ENCODE measurements at regions not wholly inside any gene's neighbourhood (a gene's known extent, or its start where the extent isn't known, plus 50 kb on each side); places are given as distances from the start of the nearest gene placed in this dataset.

DNA sequence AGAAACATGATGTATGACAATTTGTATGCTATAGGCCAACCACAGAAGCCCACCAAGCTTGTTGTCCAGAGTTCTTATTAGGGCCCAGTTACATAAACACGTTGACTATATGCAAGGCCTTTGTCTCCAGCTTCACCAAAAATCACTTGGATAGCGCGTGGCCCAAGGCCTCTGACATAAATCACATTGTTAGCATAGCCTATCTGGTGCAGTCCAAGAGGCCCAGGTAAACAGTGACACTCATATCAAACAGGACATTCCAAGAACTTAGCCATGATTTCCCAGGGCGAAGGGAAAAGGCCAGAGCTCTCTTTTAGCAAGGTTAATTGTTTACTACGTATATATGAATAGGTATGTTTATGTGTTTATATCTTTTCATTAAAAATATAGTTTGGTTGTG lies 337.2 kb upstream of the CELF2 start:
- no peak for TF ChIP-seq POLR2A (IDR thresholded peaks at IDR 0.05; ENCODE audit: low read depth, low read length)
- TF ChIP-seq POLR2AphosphoS5 (IDR thresholded peaks at IDR 0.05; ENCODE audit: low read depth, low read length): no peak
- no peak for TF ChIP-seq TAF1 (IDR thresholded peaks at IDR 0.05; ENCODE audit: borderline replicate concordance, low read depth, low read length)
